Thoracic aorta (tissue), 2 donors: ENCODE measurements at regions not wholly inside any gene's neighbourhood (a gene's known extent, or its start where the extent isn't known, plus 50 kb on each side); places are given as distances from the start of the nearest gene placed in this dataset.

Source experiments
- ATAC-seq: fragments of 150-250 bp; one replicate; pipeline ENCODE4 v1.8.0; 2017; ENCODE audit warnings: low read depth; ENCODE audit not compliant: insufficient number of reproducible peaks, low FRiP score
- DNase-seq: peaks from one replicate; pipeline ENCODE4 v3.0.0-alpha.2; 2020; ENCODE audit warnings: low spot score
- H3K27ac ChIP-seq, 2 donors: fragments of 200-600 bp; sonication (generic); 1 replicate in 1 of 2; 2 replicates in 1 of 2; pipeline ENCODE4 v1.5.1; 2016; ENCODE audit warnings: mild to moderate bottlenecking in 2 of 2, moderate library complexity in 2 of 2
- H3K27me3 ChIP-seq: fragments of 200-600 bp; sonication (generic); replicated peaks from 2 replicates; pipeline ENCODE4 v1.6.0; 2016; ENCODE audit warnings: mild to moderate bottlenecking; ENCODE audit not compliant: insufficient read depth
- H3K36me3 ChIP-seq: fragments of 200-600 bp; sonication (generic); one replicate; pipeline ENCODE4 v1.5.1; 2016
- H3K4me1 ChIP-seq, 2 donors: fragments of 200-600 bp; sonication (generic); 1 replicate in 1 of 2; 2 replicates in 1 of 2; pipeline versions ENCODE4 v1.5.1 to v1.6.0; 2016; ENCODE audit warnings: low read depth in 2 of 2, mild to moderate bottlenecking in 1 of 2; ENCODE audit not compliant: control insufficient read depth in 1 of 2
- H3K4me3 ChIP-seq: fragments of 200-600 bp; sonication (generic); 2 replicates; pipeline ENCODE4 v1.5.1; 2016; ENCODE audit warnings: mild to moderate bottlenecking
- H3K9me3 ChIP-seq: fragments of 200-600 bp; sonication (generic); 2 replicates; pipeline ENCODE4 v1.5.1; 2016
- TF ChIP-seq, protein P1 (sequence below): fragments of 200-600 bp; sonication (generic); IDR thresholded peaks from one replicate; pipeline ENCODE4 v1.5.1; 2019; ENCODE audit warnings: antibody characterized with exemption

DNA sequence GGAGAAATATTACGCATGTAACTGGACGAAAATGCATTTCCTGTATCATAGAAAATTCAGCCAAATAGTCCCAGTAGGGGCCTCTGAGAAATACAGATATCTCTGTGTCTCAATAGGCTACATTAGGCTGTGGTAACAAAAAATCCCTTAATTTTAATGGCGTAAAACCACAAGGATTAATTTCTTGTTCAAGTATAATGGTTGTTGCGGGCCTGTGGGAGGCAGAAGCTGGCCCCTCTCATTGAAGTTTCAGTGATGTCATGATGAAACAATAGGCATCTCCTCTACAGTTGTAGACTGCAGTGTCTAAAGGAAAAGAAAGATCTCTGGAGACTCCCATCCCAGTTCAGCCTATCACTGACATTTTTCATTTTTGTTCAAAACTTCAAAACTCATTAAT is 1625.6 kb upstream of the C9orf72 start:
- Histone ChIP-seq H3K4me1 (no peaks in the 10 kb centered on the region), H3K27me3 (no peaks in the 10 kb centered on the region), H3K27ac (no peak overlapping the region), H3K9me3 (no peaks in the 10 kb centered on the region), H3K4me3 (no peak overlapping the region), H3K36me3 (no peaks in the 10 kb centered on the region)
- ATAC-seq (no peak), DNase-seq (no peak)
- TF ChIP-seq, protein P1, sequence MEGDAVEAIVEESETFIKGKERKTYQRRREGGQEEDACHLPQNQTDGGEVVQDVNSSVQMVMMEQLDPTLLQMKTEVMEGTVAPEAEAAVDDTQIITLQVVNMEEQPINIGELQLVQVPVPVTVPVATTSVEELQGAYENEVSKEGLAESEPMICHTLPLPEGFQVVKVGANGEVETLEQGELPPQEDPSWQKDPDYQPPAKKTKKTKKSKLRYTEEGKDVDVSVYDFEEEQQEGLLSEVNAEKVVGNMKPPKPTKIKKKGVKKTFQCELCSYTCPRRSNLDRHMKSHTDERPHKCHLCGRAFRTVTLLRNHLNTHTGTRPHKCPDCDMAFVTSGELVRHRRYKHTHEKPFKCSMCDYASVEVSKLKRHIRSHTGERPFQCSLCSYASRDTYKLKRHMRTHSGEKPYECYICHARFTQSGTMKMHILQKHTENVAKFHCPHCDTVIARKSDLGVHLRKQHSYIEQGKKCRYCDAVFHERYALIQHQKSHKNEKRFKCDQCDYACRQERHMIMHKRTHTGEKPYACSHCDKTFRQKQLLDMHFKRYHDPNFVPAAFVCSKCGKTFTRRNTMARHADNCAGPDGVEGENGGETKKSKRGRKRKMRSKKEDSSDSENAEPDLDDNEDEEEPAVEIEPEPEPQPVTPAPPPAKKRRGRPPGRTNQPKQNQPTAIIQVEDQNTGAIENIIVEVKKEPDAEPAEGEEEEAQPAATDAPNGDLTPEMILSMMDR = no peak

GRCh38 chr9:29199975-29200374 is 1626.7 kb upstream of the C9orf72 start:
- H3K27ac ChIP-seq = no peak overlapping the region
- ATAC-seq (no peak), DNase-seq (no peak)
- H3K36me3 ChIP-seq = no peaks in the 10 kb centered on the region
- H3K4me1 ChIP-seq = no peaks in the 10 kb centered on the region
- no peaks in the 10 kb centered on the region for H3K27me3 ChIP-seq
- H3K9me3 ChIP-seq = no peaks in the 10 kb centered on the region
- TF ChIP-seq, protein P1 = no peak
- no peak overlapping the region for H3K4me3 ChIP-seq

GRCh38 chr9:29200650-29201049 is 1627.4 kb upstream of the C9orf72 start:
- ATAC-seq (no peak), DNase-seq (no peak)
- Histone ChIP-seq H3K27ac (no peak overlapping the region), H3K4me3 (no peak overlapping the region), H3K36me3 (no peaks in the 10 kb centered on the region), H3K27me3 (no peaks in the 10 kb centered on the region), H3K9me3 (no peaks in the 10 kb centered on the region), H3K4me1 (no peaks in the 10 kb centered on the region)
- TF ChIP-seq, protein P1 = no peak

DNA sequence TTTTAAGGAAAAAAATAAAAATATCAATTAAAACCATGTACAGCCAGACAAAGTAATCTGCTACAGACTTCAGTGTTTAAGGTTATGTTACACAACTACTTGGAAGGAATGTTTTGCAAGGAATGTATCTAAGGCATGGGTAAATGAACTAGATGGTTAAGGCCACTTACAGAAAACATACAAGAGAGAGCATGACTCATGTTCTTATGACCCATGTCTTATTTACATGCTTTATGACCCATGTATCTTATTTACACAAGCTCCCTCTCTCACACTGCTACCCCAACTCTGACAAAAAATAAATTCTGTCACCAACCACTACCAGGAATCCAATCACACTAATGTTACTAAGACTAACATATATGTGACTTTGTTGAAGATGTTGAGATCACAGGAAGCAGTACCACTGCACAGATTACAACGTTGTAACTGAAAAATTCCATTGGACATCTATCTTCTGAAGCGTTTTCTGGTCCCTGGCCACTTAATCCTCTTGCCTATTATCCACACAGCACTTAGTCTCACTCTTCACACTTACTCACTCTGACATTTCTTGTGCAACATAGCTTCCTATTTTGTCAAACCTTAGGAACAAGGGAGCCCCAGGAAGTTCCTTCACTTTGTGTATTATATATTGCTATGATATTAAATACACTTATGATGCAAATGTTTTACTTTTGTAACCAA is 1630.1 kb upstream of the C9orf72 start:
- ATAC-seq (no peak), DNase-seq (no peak)
- H3K9me3 ChIP-seq = no peaks in the 10 kb centered on the region
- no peak overlapping the region for H3K27ac ChIP-seq
- no peaks in the 10 kb centered on the region for H3K36me3 ChIP-seq
- no peak overlapping the region for H3K4me3 ChIP-seq
- H3K4me1 ChIP-seq = no peaks in the 10 kb centered on the region
- TF ChIP-seq, protein P1 = no peak
- H3K27me3 ChIP-seq = no peaks in the 10 kb centered on the region

GRCh38 chr9:29208670-29209069 is 1635.4 kb upstream of the C9orf72 start:
- Histone ChIP-seq H3K36me3 (no peaks in the 10 kb centered on the region), H3K4me1 (peaks cover 5 to 21% of the 10 kb centered on the region in 2 donors), H3K9me3 (no peaks in the 10 kb centered on the region), H3K27me3 (peaks cover 5% of the 10 kb centered on the region), H3K27ac (no peak overlapping the region), H3K4me3 (no peak overlapping the region)
- ATAC-seq (no peak), DNase-seq (no peak)
- TF ChIP-seq, protein P1 = no peak
